ENCODE measurements at regions not wholly inside any gene's neighbourhood (a gene's known extent, or its start where the extent isn't known, plus 50 kb on each side); places are given as distances from the start of the nearest gene placed in this dataset.
A peak's percentile ranks its signal among the peaks of the same experiment; 100 is the strongest.

DNA sequence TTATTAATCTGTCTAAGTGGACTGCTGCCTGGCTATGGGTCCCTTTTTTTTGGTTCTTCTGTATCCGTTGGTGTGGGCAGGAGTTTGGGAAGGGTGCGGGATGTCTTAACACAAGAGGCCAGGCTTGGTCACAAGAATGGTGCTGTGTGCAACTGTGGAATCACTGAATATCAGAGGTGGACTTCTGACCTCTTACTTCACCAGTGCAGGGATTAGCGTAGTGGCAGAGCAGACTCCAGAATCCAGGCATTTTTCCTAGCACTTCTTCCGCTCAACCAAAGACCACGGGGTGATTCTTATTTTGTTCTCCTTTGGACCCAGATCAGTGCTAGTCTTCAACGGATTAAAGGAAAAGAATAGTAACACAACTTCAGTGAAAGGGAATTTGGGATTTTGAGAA, 254.3 kb upstream of the TNP1 start:
- Mint-ChIP-seq H3K9me3 (no peaks in the 10 kb centered on the region), H3K27ac (no peak overlapping the region), H3K4me3 (no peak overlapping the region), H3K27me3 (peaks cover 28% of the 10 kb centered on the region), H3K4me1 (no peaks in the 10 kb centered on the region)
- DNase-seq (no peak), ATAC-seq (no peak)

DNA sequence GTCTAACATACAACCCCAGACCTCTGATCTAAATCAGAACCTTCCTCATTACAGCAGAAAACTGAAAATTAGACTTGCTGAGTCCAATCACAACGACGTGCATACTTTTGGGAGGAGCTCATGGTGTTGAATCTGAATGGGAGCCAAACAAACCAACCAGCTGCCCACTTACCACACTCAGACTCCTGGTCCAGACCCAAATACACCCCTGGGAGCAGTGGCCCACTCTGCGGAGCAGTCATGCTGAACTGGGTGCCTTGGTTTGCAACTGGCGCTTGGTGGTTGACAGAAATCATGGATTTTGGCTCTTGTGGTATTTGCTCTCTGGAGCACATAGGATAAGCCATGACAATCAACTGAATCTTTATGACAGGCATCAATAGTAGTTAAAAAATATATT, 253.6 kb upstream of the TNP1 start:
- no peak for DNase-seq
- Mint-ChIP-seq H3K4me1 (no peaks in the 10 kb centered on the region), H3K27me3 (peaks cover 28% of the 10 kb centered on the region), H3K4me3 (no peak overlapping the region), H3K9me3 (no peaks in the 10 kb centered on the region), H3K27ac (no peak overlapping the region)
- no peak for ATAC-seq

DNA sequence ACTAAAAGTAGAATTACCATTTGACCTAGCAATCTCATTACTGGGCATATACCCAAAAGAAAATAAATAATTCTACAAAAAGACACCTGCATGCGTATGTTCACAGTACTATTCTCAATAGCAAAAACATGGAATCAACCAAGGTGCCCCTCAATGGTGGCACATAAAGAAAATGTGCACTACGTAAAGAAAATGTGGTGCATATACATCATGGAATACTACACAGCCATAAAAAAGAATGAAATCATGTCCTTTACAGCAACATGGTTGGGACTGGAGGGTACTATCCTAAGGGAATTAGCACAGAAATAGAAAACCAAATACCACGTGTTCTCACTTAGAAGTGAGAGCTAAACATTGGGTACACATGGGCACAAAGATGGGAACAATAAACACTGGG, 250.7 kb upstream of the TNP1 start:
- H3K4me1 Mint-ChIP-seq: peaks cover 13% of the 10 kb centered on the region
- ATAC-seq (no peak), DNase-seq (no peak)
- no peak overlapping the region for H3K27ac Mint-ChIP-seq
- H3K27me3 Mint-ChIP-seq: peaks cover 17% of the 10 kb centered on the region
- no peak overlapping the region for H3K4me3 Mint-ChIP-seq
- no peaks in the 10 kb centered on the region for H3K9me3 Mint-ChIP-seq

DNA sequence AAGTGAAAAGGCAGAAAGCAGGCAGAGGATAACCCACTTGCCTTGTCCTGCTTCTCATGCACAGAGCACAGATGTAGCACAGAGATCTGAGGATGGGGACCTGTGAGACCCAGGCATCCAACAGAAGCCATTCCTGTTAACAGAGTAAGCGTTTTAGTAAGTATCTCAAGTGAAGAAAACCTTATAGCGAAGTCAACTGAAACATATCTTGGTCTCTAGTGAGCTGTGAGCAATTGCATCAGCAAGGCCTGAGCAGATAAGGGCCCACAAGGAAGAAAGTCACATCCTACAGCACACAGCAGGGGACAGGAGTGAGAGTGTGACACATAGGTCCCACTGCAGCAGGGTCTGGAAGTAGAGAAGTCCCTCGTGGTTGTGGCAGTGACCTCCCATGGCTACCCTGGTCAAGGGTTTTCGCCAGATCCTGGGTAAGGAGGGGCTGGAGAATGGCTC, 248.7 kb upstream of the TNP1 start:
- Mint-ChIP-seq H3K27me3 (peaks cover 15% of the 10 kb centered on the region), H3K4me1 (peaks cover 20% of the 10 kb centered on the region), H3K9me3 (no peaks in the 10 kb centered on the region), H3K4me3 (no peak overlapping the region), H3K27ac (no peak overlapping the region)
- DNase-seq (no peak), ATAC-seq (no peak)

DNA sequence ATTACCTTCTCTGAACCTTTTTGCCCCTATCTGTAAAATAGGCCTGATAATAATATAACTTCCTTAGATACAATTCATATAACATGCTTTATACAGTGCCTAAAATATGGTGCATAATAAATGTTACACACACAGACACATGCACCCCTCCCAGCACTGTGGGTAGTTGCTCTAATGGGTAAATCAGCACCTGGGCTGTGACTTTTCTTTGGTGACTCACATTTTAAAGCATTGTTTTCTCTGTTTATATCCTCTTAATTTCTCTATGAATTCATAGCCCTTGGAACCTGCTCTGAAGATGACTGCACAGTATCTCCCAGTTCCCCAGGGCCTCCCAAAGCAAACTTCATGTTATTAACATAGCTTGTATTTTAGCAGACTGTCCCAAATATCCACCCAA, 248.2 kb upstream of the TNP1 start:
- no peak overlapping the region for H3K4me3 Mint-ChIP-seq
- DNase-seq (no peak), ATAC-seq (no peak)
- H3K4me1 Mint-ChIP-seq: peaks cover 20% of the 10 kb centered on the region
- peaks cover 15% of the 10 kb centered on the region for H3K27me3 Mint-ChIP-seq
- no peaks in the 10 kb centered on the region for H3K9me3 Mint-ChIP-seq
- no peak overlapping the region for H3K27ac Mint-ChIP-seq

DNA sequence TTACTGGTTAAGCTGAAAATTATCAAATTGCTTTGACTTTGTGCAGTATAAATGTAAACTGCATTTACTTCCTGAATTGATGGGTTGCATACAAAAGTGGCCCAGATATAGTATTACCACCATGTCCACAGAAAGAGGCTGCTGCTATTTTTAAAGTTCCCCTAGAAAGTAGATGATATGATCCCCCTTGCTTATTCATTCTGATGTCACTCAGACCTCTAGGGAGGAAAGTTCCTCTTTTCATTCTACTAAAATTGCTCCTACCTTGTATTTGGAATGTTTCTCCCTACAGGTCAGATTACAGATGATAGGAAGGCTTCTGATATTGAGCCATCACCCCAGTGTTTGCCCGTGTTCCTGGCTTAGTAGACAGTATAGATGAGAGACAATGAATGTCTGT, 247.6 kb upstream of the TNP1 start:
- ATAC-seq (no peak), DNase-seq (no peak)
- H3K27ac Mint-ChIP-seq: no peak overlapping the region
- no peak overlapping the region for H3K4me3 Mint-ChIP-seq
- H3K4me1 Mint-ChIP-seq: peaks cover 20% of the 10 kb centered on the region
- H3K9me3 Mint-ChIP-seq: no peaks in the 10 kb centered on the region
- H3K27me3 Mint-ChIP-seq: peaks cover 15% of the 10 kb centered on the region

DNA sequence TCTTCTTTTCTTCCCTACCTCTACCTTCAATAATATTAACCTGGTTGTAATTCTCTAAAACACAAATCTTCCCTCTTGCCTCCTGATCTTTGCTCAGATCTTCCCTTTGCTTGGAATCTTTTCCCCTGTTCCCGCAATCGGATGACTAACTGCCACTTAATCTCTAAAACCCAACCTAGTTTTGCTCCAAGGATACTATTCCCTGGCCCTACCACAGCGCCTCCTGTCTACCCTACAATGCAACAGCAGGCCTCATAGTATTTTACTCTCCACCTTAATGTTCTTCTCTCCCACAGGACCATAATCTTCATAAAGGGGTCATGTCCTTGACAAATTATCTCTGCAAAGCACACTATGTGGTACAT, 246.8 kb upstream of the TNP1 start:
- DNase-seq (no peak), ATAC-seq (no peak)
- Mint-ChIP-seq H3K4me3 (no peak overlapping the region), H3K9me3 (no peaks in the 10 kb centered on the region), H3K27ac (peak overlapping the region; percentile 6 to 46), H3K4me1 (peaks cover 20% of the 10 kb centered on the region), H3K27me3 (peaks cover 16% of the 10 kb centered on the region)

DNA sequence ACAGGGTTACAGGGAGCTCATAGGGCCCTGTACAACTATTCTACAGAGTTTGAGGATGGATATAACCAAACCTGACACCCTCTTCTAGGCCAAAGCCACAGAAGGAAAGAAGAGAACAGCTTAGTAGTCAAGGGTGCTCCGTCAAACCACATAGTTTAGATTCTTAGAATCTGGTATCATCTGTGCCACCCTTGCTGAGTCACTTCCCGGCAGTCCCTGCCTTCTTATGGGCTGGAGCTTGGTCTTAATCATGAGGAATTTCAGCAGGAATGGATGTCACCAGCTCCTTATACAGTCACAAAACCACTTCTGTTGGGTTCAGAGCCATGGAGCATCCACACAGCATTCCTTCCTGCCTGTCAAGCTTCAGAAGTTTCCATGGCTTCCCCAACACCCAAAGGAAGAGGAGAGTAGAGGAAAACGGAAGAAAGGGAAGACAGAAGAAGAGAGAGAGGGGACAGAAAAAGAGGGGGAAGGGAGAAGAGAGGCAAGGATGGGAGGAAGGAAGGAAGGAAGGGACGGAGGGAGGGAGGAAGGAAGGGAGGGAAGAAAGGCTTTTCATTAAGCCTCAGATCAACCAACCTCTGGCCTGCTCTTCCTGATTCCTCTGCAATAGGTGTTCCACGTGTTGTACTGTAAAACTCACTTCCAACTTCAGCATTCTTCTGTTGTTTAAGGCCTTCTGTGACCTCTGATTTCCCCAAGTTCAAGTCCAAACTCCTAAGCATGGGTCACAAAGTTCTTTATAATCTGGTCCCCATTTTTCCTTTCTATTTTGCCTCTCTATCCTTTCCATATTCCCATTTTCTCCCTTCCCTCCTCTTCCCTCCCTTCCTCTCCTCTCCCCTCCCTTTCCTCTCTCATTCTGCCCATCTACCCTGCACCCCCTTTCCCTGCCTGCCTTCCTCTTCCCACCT, 246.1 kb upstream of the TNP1 start:
- H3K9me3 Mint-ChIP-seq: no peaks in the 10 kb centered on the region
- H3K4me1 Mint-ChIP-seq: peaks cover 20% of the 10 kb centered on the region
- H3K27me3 Mint-ChIP-seq: peaks cover 18% of the 10 kb centered on the region
- DNase-seq (peak in 1 of 2 donors; percentile 27), ATAC-seq (peak; percentile 89)
- no peak overlapping the region for H3K4me3 Mint-ChIP-seq
- peak overlapping the region; percentile 51 to 80 for H3K27ac Mint-ChIP-seq

DNA sequence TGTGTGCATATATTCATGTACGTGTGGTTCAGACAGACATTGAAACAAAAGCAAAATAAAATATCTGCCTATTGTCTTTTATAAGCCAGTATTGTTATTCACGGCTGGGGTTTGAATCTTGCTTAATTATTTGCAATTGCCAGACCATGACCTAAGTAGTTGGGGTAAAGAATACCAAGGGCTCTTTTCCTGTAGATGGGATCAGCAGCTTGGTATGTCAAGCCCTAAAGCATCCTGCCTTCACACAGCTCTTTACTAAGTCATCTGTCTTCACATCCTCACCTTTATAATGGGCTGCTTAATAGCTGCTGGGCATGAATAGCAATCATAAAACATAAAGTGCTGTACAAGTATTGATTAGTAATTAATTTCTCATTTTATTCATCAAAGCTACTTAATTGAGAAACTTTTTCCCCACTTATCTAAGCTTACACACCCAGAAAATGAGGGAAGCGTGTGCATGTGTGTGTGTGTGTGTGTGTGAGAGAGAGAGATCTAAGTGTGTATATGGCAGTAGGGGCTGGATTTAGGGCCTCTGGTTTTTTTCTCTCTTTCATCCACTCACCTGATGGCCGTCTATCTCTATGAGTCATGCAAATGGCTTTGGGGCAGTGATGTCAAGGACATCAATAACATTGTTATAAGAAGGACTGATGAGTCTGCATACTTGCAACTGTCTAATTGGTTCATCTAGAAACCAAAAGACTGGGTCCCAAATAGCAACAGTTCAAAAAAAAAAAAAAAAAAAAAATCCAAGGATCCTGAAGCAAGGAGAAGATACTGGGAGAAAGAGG, 244.1 kb upstream of the TNP1 start:
- Mint-ChIP-seq H3K4me3 (no peak overlapping the region), H3K27me3 (peaks cover 16% of the 10 kb centered on the region), H3K4me1 (peaks cover 20% of the 10 kb centered on the region), H3K9me3 (no peaks in the 10 kb centered on the region), H3K27ac (no peak overlapping the region)
- DNase-seq: no peak
- no peak for ATAC-seq

DNA sequence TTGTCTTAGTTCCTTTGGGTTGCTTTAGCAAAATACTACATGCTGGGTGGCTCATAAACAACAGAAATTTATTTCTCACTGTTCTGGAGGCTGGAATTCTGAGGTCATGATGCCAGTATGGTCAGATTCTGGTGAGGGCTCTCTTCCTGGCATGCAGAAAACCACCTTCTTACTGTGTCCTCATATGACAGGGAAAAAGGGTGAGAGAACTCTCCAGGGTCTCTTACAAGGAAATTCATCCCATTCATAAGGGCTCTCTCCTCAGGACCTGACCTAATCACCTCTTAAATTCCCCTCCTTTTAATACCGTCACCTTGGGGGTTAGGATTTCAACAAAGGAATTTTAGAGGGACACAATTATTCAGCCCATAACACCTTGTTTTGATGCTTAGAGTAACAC, 243.1 kb upstream of the TNP1 start:
- Mint-ChIP-seq H3K27me3 (peaks cover 17% of the 10 kb centered on the region), H3K4me3 (no peak overlapping the region), H3K9me3 (no peaks in the 10 kb centered on the region), H3K27ac (no peak overlapping the region), H3K4me1 (peaks cover 20% of the 10 kb centered on the region)
- DNase-seq (no peak), ATAC-seq (no peak)

DNA sequence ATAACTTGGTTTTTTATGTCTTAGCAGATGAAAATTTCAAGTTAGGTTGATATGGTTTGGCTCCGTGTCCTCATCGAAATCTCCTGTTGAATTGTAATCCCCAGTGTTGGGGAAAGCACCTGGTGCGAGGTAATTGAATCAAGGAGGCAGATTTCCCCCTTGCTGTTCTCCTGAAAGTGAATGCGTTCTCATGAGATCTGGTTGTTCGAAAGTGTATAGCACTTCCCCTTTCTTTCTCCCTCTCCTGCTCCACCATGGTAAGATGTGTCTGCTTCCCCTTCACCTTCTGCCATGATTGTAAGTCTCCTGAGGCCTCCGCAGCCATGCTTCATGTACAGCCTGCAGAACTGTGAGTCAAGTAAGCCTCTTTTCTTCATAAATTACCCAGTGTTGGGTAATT, 242.1 kb upstream of the TNP1 start:
- no peak for ATAC-seq

DNA sequence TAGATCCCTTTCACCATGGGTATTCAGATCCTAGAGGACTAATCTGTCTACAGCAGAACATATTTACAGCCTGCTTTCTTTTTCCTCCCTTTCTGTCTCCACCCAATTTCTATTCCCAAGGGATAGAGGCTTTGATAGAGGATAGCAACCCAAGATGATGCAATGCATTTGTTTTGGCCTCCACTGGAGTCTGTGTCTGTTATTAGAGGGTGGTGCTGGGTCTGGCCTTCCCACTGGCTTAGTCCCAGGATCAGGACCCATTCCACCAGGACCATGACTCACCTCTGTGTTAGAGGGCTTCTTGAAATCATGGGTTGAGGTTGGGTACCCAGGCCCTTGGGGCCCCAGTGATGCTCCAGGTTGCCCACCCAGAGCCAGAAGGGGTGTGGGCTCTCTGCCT, 239.7 kb upstream of the TNP1 start:
- no peak overlapping the region for H3K4me3 Mint-ChIP-seq
- H3K9me3 Mint-ChIP-seq: no peaks in the 10 kb centered on the region
- H3K27me3 Mint-ChIP-seq: peaks cover 37% of the 10 kb centered on the region
- ATAC-seq: no peak
- peaks cover 12% of the 10 kb centered on the region for H3K4me1 Mint-ChIP-seq
- no peak for DNase-seq
- no peak overlapping the region for H3K27ac Mint-ChIP-seq

More for the DNA sequence above, 242.1 kb upstream of the TNP1 start:
- DNase-seq: no peak
- Mint-ChIP-seq H3K27me3 (peaks cover 27% of the 10 kb centered on the region), H3K4me3 (no peak overlapping the region), H3K27ac (peak overlapping the region in 1 of 2 donors; percentile 3), H3K4me1 (peaks cover 20% of the 10 kb centered on the region), H3K9me3 (no peaks in the 10 kb centered on the region)

DNA sequence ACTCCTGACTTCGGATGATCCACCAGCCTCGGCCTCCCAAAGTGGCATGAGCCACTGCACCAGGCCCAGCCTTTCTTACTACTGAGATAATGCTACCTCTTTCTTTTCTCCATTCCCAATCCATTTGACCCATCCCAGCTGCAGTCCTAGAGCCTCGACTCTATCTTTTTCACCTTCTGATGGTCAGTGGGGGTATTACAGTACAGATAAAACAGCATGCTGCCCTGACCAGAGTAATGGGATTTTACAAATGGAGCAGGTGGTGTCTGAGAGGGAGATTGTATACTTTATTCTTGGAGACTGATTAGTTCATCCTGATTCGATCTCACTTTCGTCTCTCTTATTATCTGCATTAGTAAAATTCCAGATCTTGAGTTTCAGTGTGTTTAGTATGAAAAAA, 238.6 kb upstream of the TNP1 start:
- H3K27me3 Mint-ChIP-seq: peaks cover 37% of the 10 kb centered on the region
- no peak overlapping the region for H3K4me3 Mint-ChIP-seq
- H3K27ac Mint-ChIP-seq: no peak overlapping the region
- no peak for ATAC-seq
- no peak for DNase-seq
- peaks cover 16% of the 10 kb centered on the region for H3K4me1 Mint-ChIP-seq
- H3K9me3 Mint-ChIP-seq: no peaks in the 10 kb centered on the region

DNA sequence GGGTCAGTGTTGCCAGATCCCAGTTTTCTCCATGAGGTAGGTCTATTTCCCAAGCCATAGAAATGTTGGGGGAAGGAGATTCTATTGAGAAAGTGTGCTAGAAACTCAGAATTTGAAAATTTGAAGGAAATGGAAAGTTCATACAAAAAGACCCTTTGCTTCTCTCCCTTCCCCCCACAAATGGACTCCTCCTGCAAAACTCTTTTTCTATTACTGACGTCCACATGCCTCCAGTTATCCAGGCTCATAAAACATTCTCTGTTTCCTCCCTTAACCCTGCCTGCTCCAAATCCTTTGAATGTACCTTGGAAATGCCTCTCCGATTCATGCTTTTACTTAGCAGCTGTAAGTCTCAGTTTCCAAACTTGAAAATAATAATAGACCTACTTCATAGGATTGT, 237.5 kb upstream of the TNP1 start:
- Mint-ChIP-seq H3K27me3 (peaks cover 36% of the 10 kb centered on the region), H3K4me3 (no peak overlapping the region), H3K27ac (no peak overlapping the region), H3K4me1 (peaks cover 16% of the 10 kb centered on the region), H3K9me3 (no peaks in the 10 kb centered on the region)
- no peak for ATAC-seq
- no peak for DNase-seq

DNA sequence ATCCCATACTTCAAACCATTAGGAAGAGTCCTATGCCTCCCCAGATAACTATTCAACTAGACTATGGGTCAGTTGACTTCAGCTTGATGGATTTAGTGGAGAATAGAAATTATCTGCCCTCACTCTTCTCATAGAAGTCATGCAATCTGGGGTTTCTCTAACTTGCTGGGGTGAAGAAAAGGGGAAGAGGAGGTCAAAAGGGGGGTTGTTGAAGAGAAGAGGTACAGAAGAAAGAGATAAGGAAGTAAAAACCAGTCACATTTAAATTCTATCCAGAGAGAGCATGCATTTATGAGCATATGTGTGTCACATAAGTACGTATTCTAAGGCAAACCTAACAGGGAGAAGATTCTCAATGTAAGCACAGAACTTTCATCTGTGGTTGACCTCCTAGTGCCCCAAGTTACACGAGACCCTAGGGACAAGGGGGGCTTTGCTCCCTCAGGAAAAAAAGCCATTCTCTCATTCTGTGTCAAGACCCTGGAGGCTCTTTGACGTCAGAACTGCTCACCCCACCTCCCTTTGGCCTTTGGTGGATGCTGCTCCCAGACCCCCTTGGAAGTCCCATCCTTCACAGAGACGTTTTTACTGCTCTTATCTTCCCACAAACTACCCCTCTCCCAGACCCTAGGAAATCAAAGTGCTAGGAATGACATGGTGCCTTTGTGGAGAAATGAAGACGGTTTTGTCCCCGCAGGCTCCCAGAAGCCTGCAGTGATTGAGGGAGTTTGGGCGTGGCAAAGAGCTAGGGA, 236.8 kb upstream of the TNP1 start:
- H3K9me3 Mint-ChIP-seq: no peaks in the 10 kb centered on the region
- no peak for DNase-seq
- H3K27me3 Mint-ChIP-seq: peaks cover 29% of the 10 kb centered on the region
- H3K4me1 Mint-ChIP-seq: peaks cover 16% of the 10 kb centered on the region
- no peak overlapping the region for H3K27ac Mint-ChIP-seq
- no peak overlapping the region for H3K4me3 Mint-ChIP-seq
- no peak for ATAC-seq

Measured in stimulated activated naive CD8-positive, alpha-beta T cell treated with anti-CD3 and anti-CD28 coated beads, Interleukin-15, amount 100 ng/mL, for 72 hours (primary cell).